Caco-2 (cell line): ENCODE measurements at regions not wholly inside any gene's neighbourhood (a gene's known extent, or its start where the extent isn't known, plus 50 kb on each side); places are given as distances from the start of the nearest gene placed in this dataset.

Experiments used
- BruUV-seq: library from RNA; stranded (reverse); fragments of 400-500 nt; replicated peaks from 2 replicates; lab custom pipeline; 2021; lab: Mats Ljungman, UMichigan
- CTCF ChIA-PET: fragments of 300-600 bp; sonication (Branson Sonifier 250); formaldehyde crosslinking; loops from one replicate; lab custom pipeline; 2022; ENCODE audit warnings: antibody characterized with exemption; lab: Charles Lee
- POLR2A ChIA-PET: fragments of 300-600 bp; sonication (Branson Sonifier 250); formaldehyde crosslinking; loops from one replicate; lab custom pipeline; 2022; ENCODE audit warnings: antibody characterized with exemption; lab: Charles Lee
- DNase-seq, 2 experiments: peaks; one replicate each; pipeline versions ENCODE4 v3.0.0 to v3.0.0-alpha.2; 2020 to 2022
- H3K27me3 ChIP-seq: replicated peaks from 2 replicates; pipeline ENCODE4 v1.6.0; 2011; ENCODE audit warnings: low read length; ENCODE audit not compliant: control insufficient read depth, insufficient read depth
- H3K36me3 ChIP-seq: 2 replicates; pipeline ENCODE4 v1.5.1; 2011; ENCODE audit warnings: low read length; ENCODE audit not compliant: control insufficient read depth, insufficient read depth
- H3K4me1 ChIP-seq: fragments of 250-450 bp; sonication (Bioruptor Pico); 2 replicates; pipeline ENCODE4 v1.5.1; 2020; ENCODE audit warnings: mild to moderate bottlenecking
- H3K4me3 ChIP-seq: 2 replicates; pipeline ENCODE4 v1.5.1; 2011; ENCODE audit warnings: low read depth, mild to moderate bottlenecking, control low read depth, low read length
- H3K9me3 ChIP-seq: fragments of 250-450 bp; sonication (Bioruptor Pico); 2 replicates; pipeline ENCODE4 v1.5.1; 2020; ENCODE audit warnings: mild to moderate bottlenecking, moderate library complexity
- H3K27ac Mint-ChIP-seq: one replicate; pipeline ENCODE4 v1.8.0; 2022; ENCODE audit warnings: mixed read lengths; ENCODE audit not compliant: unreplicated experiment
- H3K27me3 Mint-ChIP-seq: one replicate; pipeline ENCODE4 v1.8.0; 2022; ENCODE audit warnings: mixed read lengths; ENCODE audit not compliant: insufficient read depth, unreplicated experiment
- H3K36me3 Mint-ChIP-seq: one replicate; pipeline ENCODE4 v1.8.0; 2022; ENCODE audit warnings: mild to moderate bottlenecking, mixed read lengths; ENCODE audit not compliant: insufficient read depth, unreplicated experiment
- H3K4me1 Mint-ChIP-seq: one replicate; pipeline ENCODE4 v1.8.0; 2022; ENCODE audit warnings: low read depth, mixed read lengths; ENCODE audit not compliant: unreplicated experiment
- H3K4me3 Mint-ChIP-seq: one replicate; pipeline ENCODE4 v1.8.0; 2022; ENCODE audit warnings: mild to moderate bottlenecking, moderate library complexity, mixed read lengths; ENCODE audit not compliant: unreplicated experiment
- H3K9me3 Mint-ChIP-seq: one replicate; pipeline ENCODE4 v1.8.0; 2022; ENCODE audit warnings: mixed read lengths; ENCODE audit not compliant: unreplicated experiment
- CTCF ChIP-seq, 2 experiments: fragments of 200-600 bp in 1 of 2; IDR thresholded peaks; 1 replicate in 1 of 2; 2 replicates in 1 of 2; pipeline versions ENCODE4 v1.5.1 to v1.8.0; 2011 to 2022; ENCODE audit warnings: antibody characterized with exemption in 1 of 2, control low read depth in 1 of 2, inconsistent platforms in 1 of 2, low read depth in 1 of 2, low read length in 1 of 2, mild to moderate bottlenecking in 1 of 2, moderate library complexity in 1 of 2; ENCODE audit not compliant: insufficient read depth in 1 of 2, severe bottlenecking in 1 of 2, unreplicated experiment in 1 of 2
- intact Hi-C: fragments of 100-400 bp; cut with micrococcal nuclease; formaldehyde crosslinking; loops from one replicate; pipeline ENCODE4 v1.10.0; 2022; ENCODE audit not compliant: unreplicated experiment

GRCh38 chr2:45305599-45305998 is 296.3 kb upstream of the SIX2 start:
- Mint-ChIP-seq H3K27ac (no peak overlapping the region), H3K4me1 (no peaks in the 10 kb centered on the region), H3K36me3 (no peaks in the 10 kb centered on the region), H3K4me3 (no peak overlapping the region), H3K27me3 (peaks cover 4% of the 10 kb centered on the region), H3K9me3 (peaks cover 9% of the 10 kb centered on the region)
- CTCF ChIA-PET: no interaction called here
- H3K9me3 ChIP-seq: no peaks in the 10 kb centered on the region
- no peak overlapping the region for H3K4me3 ChIP-seq
- TF ChIP-seq CTCF (IDR thresholded peaks at IDR 0.05; ENCODE audit: insufficient read depth in 1 of 2, low read depth in 1 of 2, low read length in 1 of 2, severe bottlenecking in 1 of 2, unreplicated experiment in 1 of 2): no peak
- no peaks in the 10 kb centered on the region for H3K27me3 ChIP-seq
- POLR2A ChIA-PET: no interaction called here
- no peaks in the 10 kb centered on the region for H3K4me1 ChIP-seq
- H3K36me3 ChIP-seq: no peaks in the 10 kb centered on the region
- BruUV-seq: no TSS peak
- no peak for DNase-seq
- intact Hi-C loops: no loop called here

- intact Hi-C loops: no loop called here
- H3K4me1 ChIP-seq: no peaks in the 10 kb centered on the region
- no peaks in the 10 kb centered on the region for H3K36me3 Mint-ChIP-seq
- H3K4me3 Mint-ChIP-seq: no peak overlapping the region
- no peak overlapping the region for H3K4me3 ChIP-seq
- POLR2A ChIA-PET: no interaction called here
- CTCF ChIA-PET: no interaction called here
- H3K27me3 Mint-ChIP-seq: peaks cover 4% of the 10 kb centered on the region
- BruUV-seq: no TSS peak
- no peaks in the 10 kb centered on the region for H3K36me3 ChIP-seq
- H3K4me1 Mint-ChIP-seq: no peaks in the 10 kb centered on the region
- DNase-seq: no peak
- TF ChIP-seq CTCF (IDR thresholded peaks at IDR 0.05; ENCODE audit: insufficient read depth in 1 of 2, low read depth in 1 of 2, low read length in 1 of 2, severe bottlenecking in 1 of 2, unreplicated experiment in 1 of 2): no peak
- no peak overlapping the region for H3K27ac Mint-ChIP-seq
- H3K27me3 ChIP-seq: no peaks in the 10 kb centered on the region
- peaks cover 9% of the 10 kb centered on the region for H3K9me3 Mint-ChIP-seq
- no peaks in the 10 kb centered on the region for H3K9me3 ChIP-seq
Measured at GRCh38 chr2:45303417-45304202, 294.4 kb upstream of the SIX2 start.

- POLR2A ChIA-PET: no interaction called here
- H3K4me3 Mint-ChIP-seq: no peak overlapping the region
- H3K9me3 Mint-ChIP-seq: peaks cover 9% of the 10 kb centered on the region
- no peak overlapping the region for H3K27ac Mint-ChIP-seq
- H3K9me3 ChIP-seq: no peaks in the 10 kb centered on the region
- no peaks in the 10 kb centered on the region for H3K27me3 ChIP-seq
- no peaks in the 10 kb centered on the region for H3K36me3 Mint-ChIP-seq
- intact Hi-C loops: no loop called here
- no peaks in the 10 kb centered on the region for H3K4me1 Mint-ChIP-seq
- no peak for DNase-seq
- H3K4me1 ChIP-seq: no peaks in the 10 kb centered on the region
- CTCF ChIA-PET: no interaction called here
- BruUV-seq: no TSS peak
- no peak for TF ChIP-seq CTCF (IDR thresholded peaks at IDR 0.05; ENCODE audit: insufficient read depth in 1 of 2, low read depth in 1 of 2, low read length in 1 of 2, severe bottlenecking in 1 of 2, unreplicated experiment in 1 of 2)
- no peaks in the 10 kb centered on the region for H3K36me3 ChIP-seq
- H3K27me3 Mint-ChIP-seq: peaks cover 4% of the 10 kb centered on the region
- H3K4me3 ChIP-seq: no peak overlapping the region
Measured at GRCh38 chr2:45301307-45302277, 292.3 kb upstream of the SIX2 start.
